ENCODE measurements at regions not wholly inside any gene's neighbourhood (a gene's known extent, or its start where the extent isn't known, plus 50 kb on each side); places are given as distances from the start of the nearest gene placed in this dataset.

DNA sequence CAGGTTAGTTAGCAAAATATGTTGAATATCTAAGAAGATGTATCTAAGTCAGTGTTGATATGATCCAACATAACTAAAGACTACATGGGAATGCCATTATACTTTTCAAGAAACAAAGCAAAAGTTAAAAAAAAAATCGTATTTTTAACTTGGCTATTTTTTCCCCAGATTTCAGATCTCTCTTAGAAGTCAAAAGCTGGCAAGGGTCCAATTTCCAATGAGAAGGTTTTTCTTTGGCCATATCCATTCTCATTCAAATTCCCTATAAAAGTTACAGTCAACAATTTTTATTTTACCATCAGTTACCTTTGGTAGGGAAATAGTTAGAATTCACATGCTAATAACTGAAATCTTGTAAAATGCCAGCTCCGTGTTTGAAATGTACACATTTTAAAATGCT lies 70.5 kb upstream of the FAT3 start:
- TF ChIP-seq, protein P1, sequence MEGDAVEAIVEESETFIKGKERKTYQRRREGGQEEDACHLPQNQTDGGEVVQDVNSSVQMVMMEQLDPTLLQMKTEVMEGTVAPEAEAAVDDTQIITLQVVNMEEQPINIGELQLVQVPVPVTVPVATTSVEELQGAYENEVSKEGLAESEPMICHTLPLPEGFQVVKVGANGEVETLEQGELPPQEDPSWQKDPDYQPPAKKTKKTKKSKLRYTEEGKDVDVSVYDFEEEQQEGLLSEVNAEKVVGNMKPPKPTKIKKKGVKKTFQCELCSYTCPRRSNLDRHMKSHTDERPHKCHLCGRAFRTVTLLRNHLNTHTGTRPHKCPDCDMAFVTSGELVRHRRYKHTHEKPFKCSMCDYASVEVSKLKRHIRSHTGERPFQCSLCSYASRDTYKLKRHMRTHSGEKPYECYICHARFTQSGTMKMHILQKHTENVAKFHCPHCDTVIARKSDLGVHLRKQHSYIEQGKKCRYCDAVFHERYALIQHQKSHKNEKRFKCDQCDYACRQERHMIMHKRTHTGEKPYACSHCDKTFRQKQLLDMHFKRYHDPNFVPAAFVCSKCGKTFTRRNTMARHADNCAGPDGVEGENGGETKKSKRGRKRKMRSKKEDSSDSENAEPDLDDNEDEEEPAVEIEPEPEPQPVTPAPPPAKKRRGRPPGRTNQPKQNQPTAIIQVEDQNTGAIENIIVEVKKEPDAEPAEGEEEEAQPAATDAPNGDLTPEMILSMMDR (IDR thresholded peaks at IDR 0.05) = no peak
- no peak for TF ChIP-seq POLR2AphosphoS5 (IDR thresholded peaks at IDR 0.05)
- TF ChIP-seq EP300 (IDR thresholded peaks at IDR 0.05) = no peak
